GM18502 (cell line): ENCODE measurements at regions not wholly inside any gene's neighbourhood (a gene's known extent, or its start where the extent isn't known, plus 50 kb on each side); places are given as distances from the start of the nearest gene placed in this dataset.

ENCODE experiments used
- ATAC-seq: cut with Tn5 transposase; IDR thresholded peaks from one replicate; pipeline ENCODE4 v1.9.1; 2021; ENCODE audit warnings: mild to moderate bottlenecking; ENCODE audit not compliant: unreplicated experiment, poor library complexity

DNA sequence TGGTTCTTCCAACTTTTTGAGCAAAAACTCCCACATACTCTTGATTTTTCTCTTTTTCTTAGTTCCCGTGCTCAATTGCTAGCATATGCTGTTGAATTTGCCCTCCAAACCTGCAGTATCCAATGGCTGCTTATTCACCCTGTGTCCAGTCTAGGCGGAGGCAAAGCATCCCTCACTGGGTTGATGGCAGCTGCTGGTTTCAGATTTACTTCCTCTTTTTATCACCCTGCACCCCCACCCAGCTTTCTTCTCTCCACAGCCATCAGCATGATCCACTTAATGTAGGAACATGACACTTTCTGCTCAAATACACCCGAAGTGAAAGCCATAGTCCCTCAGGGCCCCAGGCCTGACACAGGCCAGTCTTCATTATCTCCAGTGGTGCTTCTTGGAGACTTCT, 87.6 kb upstream of the ADARB2 start:
- ATAC-seq, result peak; percentile 89

DNA sequence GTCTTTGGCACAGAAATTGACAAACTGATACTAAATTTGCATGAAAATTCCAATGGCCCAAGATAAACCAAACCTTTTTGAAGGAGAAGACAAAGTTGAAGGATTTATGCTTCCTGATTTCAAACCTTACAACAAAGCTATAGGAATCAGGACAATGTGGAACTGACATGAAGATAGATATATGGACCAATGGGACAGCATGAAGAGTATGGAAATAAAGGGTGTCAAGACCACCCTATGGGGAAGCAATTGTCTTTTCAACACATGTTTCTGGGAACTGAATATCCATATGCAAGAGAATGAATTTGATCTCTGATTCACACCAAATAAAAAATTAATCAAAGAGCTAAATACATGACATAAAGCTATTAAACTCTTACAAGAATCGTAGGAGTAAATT, 77.2 kb upstream of the ADARB2 start:
- ATAC-seq, result no peak

DNA sequence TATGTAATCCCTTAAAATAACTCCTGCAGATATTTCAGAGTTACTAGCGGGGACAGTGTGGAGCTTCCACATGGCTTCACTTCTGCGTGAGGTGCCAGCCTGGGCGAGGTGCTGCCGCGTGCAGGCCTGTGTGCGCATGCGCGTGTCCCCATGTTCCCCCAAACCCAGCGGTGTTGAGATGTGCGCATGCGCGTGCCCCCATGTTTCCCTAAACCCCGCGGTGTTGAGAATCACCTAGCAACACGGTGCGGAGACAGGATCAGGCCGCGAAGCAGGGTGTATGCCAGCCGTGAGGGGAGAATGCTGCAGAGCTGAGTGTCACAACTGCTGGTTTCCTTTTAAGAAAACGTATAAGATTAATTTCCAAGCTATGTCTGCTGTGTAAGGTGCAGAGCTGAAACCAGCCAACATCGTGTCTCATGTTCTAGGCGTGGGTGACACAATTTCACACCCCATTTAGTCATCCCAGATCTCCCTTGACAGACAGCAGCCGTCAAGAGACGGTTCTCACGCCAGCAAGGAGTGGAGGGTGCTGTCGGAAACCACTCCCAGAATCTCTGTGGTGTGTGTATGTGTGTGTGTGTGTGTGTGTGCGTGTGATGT, 71.9 kb upstream of the ADARB2 start:
- no peak for ATAC-seq

DNA sequence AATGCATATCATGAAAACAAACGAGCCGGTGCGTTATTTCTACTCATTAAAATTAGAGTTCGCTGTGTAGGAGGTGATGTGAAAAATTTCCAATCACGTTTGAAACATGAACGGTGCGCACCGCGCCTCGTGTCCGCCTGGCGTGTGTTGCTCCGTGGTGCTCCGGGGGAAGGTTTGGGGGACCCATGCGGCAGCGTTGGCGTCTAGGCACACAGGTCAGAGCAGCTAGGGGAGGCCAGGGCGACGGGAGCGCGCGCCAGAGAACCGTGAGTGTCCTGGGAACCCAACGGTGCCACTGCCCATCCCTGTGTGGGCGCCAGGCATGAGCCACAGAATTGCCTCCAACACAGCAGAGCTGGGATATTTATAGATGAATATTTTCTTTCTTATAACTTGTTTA, 70.6 kb upstream of the ADARB2 start:
- no peak for ATAC-seq

DNA sequence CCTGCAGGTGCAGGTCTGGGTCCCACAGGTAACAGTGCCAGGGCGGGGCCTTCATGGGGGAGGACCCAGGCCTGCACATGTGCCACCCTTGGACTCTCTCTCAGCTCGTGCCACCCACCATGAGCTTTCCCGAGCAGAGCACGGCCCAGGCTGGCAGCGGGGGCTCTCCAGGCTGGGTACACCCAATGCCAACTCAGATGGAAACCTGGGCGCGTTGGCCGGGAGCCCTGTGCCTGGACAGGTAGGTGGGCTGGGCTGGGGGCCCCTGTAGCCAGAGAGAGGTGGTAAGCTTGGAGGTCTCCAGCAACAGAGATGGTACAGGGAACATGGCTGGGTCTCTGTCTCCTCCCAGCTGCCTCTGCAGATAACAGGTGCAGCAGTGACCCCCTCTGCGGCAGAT, 69.9 kb upstream of the ADARB2 start:
- no peak for ATAC-seq

DNA sequence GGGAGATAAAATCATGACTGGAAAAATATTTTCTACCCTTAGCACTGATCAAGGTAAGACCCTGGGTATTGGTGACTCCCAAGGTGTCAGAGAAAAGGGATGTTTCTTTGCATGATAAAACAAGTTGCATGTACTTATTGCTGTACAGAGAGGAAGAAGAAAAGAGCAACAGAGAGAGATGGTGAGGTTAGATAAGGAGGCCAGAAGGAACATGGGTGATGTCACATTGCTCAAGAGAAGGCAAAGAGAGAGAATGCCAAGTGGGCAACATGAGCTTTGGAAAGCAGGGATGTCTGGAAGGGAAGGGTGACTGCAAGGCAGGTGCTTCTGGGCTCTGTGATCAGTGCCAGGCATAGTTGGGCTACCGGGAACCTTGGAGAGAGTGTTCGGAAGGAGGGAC, 65.1 kb upstream of the ADARB2 start:
- ATAC-seq, result no peak

DNA sequence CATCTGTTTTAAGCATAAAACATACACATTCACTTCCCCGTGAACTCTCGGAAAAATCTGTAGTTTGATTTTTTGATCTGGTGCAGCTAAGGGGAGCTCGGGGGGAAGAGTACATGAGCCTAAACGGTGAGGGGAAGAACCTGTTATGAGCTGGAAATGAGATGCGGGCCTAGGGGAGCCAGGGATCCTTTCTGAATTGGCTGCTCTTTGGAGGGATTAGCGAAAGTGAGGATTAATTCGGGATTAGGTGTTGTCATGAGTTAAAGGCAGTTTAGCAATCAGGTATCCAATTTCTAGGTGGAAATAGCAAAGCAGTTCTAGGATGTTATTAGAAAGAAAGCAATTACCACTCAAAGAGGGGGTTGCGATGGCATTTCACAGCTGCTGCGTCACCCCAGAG, 51.1 kb upstream of the ADARB2 start:
- ATAC-seq, result no peak
